ENCODE measurements at regions not wholly inside any gene's neighbourhood (a gene's known extent, or its start where the extent isn't known, plus 50 kb on each side); places are given as distances from the start of the nearest gene placed in this dataset.

GRCh38 chr14:84041421-84041820, 1488.5 kb upstream of the FLRT2 start:
- no peak for TF ChIP-seq POLR2A (IDR thresholded peaks at IDR 0.05; ENCODE audit: extremely low read depth, insufficient read length)
- TF ChIP-seq, protein P1, sequence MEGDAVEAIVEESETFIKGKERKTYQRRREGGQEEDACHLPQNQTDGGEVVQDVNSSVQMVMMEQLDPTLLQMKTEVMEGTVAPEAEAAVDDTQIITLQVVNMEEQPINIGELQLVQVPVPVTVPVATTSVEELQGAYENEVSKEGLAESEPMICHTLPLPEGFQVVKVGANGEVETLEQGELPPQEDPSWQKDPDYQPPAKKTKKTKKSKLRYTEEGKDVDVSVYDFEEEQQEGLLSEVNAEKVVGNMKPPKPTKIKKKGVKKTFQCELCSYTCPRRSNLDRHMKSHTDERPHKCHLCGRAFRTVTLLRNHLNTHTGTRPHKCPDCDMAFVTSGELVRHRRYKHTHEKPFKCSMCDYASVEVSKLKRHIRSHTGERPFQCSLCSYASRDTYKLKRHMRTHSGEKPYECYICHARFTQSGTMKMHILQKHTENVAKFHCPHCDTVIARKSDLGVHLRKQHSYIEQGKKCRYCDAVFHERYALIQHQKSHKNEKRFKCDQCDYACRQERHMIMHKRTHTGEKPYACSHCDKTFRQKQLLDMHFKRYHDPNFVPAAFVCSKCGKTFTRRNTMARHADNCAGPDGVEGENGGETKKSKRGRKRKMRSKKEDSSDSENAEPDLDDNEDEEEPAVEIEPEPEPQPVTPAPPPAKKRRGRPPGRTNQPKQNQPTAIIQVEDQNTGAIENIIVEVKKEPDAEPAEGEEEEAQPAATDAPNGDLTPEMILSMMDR (IDR thresholded peaks at IDR 0.05; ENCODE audit: low read depth, low read length), result no peak
- TF ChIP-seq, protein P2, sequence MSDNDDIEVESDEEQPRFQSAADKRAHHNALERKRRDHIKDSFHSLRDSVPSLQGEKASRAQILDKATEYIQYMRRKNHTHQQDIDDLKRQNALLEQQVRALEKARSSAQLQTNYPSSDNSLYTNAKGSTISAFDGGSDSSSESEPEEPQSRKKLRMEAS (IDR thresholded peaks at IDR 0.05; ENCODE audit: low read depth, low read length), result no peak

Data from NB4 (cell line).